Esophagus muscularis mucosa (tissue), 3 donors: ENCODE measurements at regions not wholly inside any gene's neighbourhood (a gene's known extent, or its start where the extent isn't known, plus 50 kb on each side); places are given as distances from the start of the nearest gene placed in this dataset.

ENCODE experiments used
- CTCF ChIP-seq, 3 experiments: fragments of 200-600 bp in 2 of 3; fragments of 450-650 bp in 1 of 3; sonication (generic) in 2 of 3; IDR thresholded peaks; one replicate each; pipeline ENCODE4 v1.5.1; 2017 to 2019; ENCODE audit warnings: antibody characterized with exemption in 3 of 3, mild to moderate bottlenecking in 2 of 3, moderate library complexity in 1 of 3
- POLR2AphosphoS5 ChIP-seq, 2 donors: sonication (generic); formaldehyde crosslinking; IDR thresholded peaks; one replicate each; pipeline ENCODE4 v1.6.1; 2017; ENCODE audit warnings: antibody characterized with exemption in 2 of 2

- TF ChIP-seq POLR2AphosphoS5 (IDR thresholded peaks at IDR 0.05) (no peak), CTCF (IDR thresholded peaks at IDR 0.05) (no peak)
These were observed 131.0 kb upstream of the HAND2 start for GRCh38 chr4:173661001-173661400.
